GM23338 (cell line): ENCODE measurements at regions not wholly inside any gene's neighbourhood (a gene's known extent, or its start where the extent isn't known, plus 50 kb on each side); places are given as distances from the start of the nearest gene placed in this dataset.

Experiments used
- ATAC-seq: fragments of 200-7000 bp; cut with Tn5 transposase; 3 replicates; pipeline ENCODE4 v1.9.1; 2020
- DNase-seq: peaks from one replicate; pipeline ENCODE4 v3.0.0-alpha.2; 2015; ENCODE audit warnings: low spot score
- H2AFZ ChIP-seq: fragments of 200-600 bp; sonication (generic); 2 replicates; pipeline ENCODE4 v1.8.0; 2016; ENCODE audit warnings: antibody characterized with exemption, mild to moderate bottlenecking, moderate library complexity
- H3F3A ChIP-seq: fragments of 200-600 bp; sonication (generic); replicated peaks from 2 replicates; pipeline ENCODE4 v1.8.0; 2017; ENCODE audit warnings: antibody characterized with exemption, mixed run types, low read depth
- H3K27ac ChIP-seq: fragments of 200-600 bp; sonication (generic); 2 replicates; pipeline ENCODE4 v1.6.1; 2016; ENCODE audit warnings: low read depth
- H3K27me3 ChIP-seq: fragments of 200-600 bp; sonication (generic); 2 replicates; pipeline ENCODE4 v1.8.0; 2016; ENCODE audit warnings: mild to moderate bottlenecking, mixed run types, moderate library complexity; ENCODE audit not compliant: insufficient read depth
- H3K36me3 ChIP-seq: fragments of 200-600 bp; sonication (generic); 2 replicates; pipeline ENCODE4 v1.8.0; 2016; ENCODE audit warnings: mild to moderate bottlenecking; ENCODE audit not compliant: insufficient read depth
- H3K4me1 ChIP-seq: fragments of 200-600 bp; sonication (generic); 2 replicates; pipeline ENCODE4 v1.8.0; 2016; ENCODE audit warnings: mild to moderate bottlenecking, moderate library complexity; ENCODE audit not compliant: insufficient read depth
- H3K4me2 ChIP-seq: fragments of 200-600 bp; sonication (generic); 2 replicates; pipeline ENCODE4 v1.7.1; 2017; ENCODE audit warnings: mixed run types
- H3K4me3 ChIP-seq: fragments of 200-600 bp; sonication (generic); 2 replicates; pipeline ENCODE4 v1.6.1; 2016; ENCODE audit warnings: mixed run types
- H3K79me2 ChIP-seq: fragments of 200-600 bp; sonication (generic); replicated peaks from 2 replicates; pipeline ENCODE4 v1.8.0; 2017; ENCODE audit warnings: mild to moderate bottlenecking; ENCODE audit not compliant: insufficient read depth
- H3K9me2 ChIP-seq: fragments of 200-600 bp; sonication (generic); 2 replicates; pipeline ENCODE4 v1.8.0; 2017; ENCODE audit not compliant: insufficient read depth
- H4K20me1 ChIP-seq: fragments of 200-600 bp; sonication (generic); replicated peaks from 2 replicates; pipeline ENCODE4 v1.8.0; 2017; ENCODE audit warnings: mild to moderate bottlenecking; ENCODE audit not compliant: insufficient read depth
- H3K27ac Mint-ChIP-seq: 2 replicates; pipeline ENCODE4 v1.8.0; 2020; ENCODE audit warnings: inconsistent platforms, mild to moderate bottlenecking, moderate library complexity, mixed read lengths
- H3K27me3 Mint-ChIP-seq: 3 replicates; pipeline ENCODE4 v1.8.0; 2022; ENCODE audit warnings: low read depth, mild to moderate bottlenecking, moderate library complexity, mixed read lengths, inconsistent platforms; ENCODE audit not compliant: insufficient read depth, poor library complexity
- H3K36me3 Mint-ChIP-seq: 3 replicates; pipeline ENCODE4 v1.8.0; 2021; ENCODE audit warnings: low read depth, mild to moderate bottlenecking, inconsistent platforms, moderate library complexity, mixed read lengths
- H3K4me1 Mint-ChIP-seq: 3 replicates; pipeline ENCODE4 v1.8.0; 2020; ENCODE audit warnings: mild to moderate bottlenecking, inconsistent platforms, mixed read lengths
- H3K4me3 Mint-ChIP-seq: 3 replicates; pipeline ENCODE4 v1.8.0; 2021; ENCODE audit warnings: moderate library complexity, mild to moderate bottlenecking, inconsistent platforms, mixed read lengths
- H3K9me3 Mint-ChIP-seq: 3 replicates; pipeline ENCODE4 v1.8.0; 2020; ENCODE audit warnings: moderate library complexity, mild to moderate bottlenecking, inconsistent platforms, mixed read lengths
- CREB1 ChIP-seq: fragments of 250-450 bp; sonication (Bioruptor Pico); IDR thresholded peaks from 2 replicates; pipeline ENCODE4 v1.5.0; 2020; ENCODE audit warnings: low read depth, mild to moderate bottlenecking, moderate library complexity
- EZH2 ChIP-seq: fragments of 200-600 bp; sonication (generic); IDR thresholded peaks from one replicate; pipeline ENCODE4 v1.8.0; 2017; ENCODE audit warnings: antibody characterized with exemption, mild to moderate bottlenecking, low read depth; ENCODE audit not compliant: unreplicated experiment
- EZH2phosphoT487 ChIP-seq: fragments of 200-600 bp; sonication (generic); IDR thresholded peaks from one replicate; pipeline ENCODE4 v1.8.1; 2018; ENCODE audit warnings: antibody characterized with exemption; ENCODE audit not compliant: unreplicated experiment
- JUNB ChIP-seq: IDR thresholded peaks from one replicate; pipeline ENCODE4 v1.6.1; 2016; ENCODE audit warnings: antibody characterized with exemption; ENCODE audit not compliant: unreplicated experiment
- NANOG ChIP-seq: IDR thresholded peaks from 2 replicates; pipeline ENCODE4 v1.6.1; 2016; ENCODE audit warnings: antibody characterized with exemption, borderline replicate concordance
- POLR2AphosphoS5 ChIP-seq: IDR thresholded peaks from 2 replicates; pipeline ENCODE4 v1.6.1; 2016; ENCODE audit warnings: antibody characterized with exemption, low read depth
- STAT1 ChIP-seq: IDR thresholded peaks from one replicate; pipeline ENCODE4 v1.6.1; 2016; ENCODE audit warnings: antibody characterized with exemption; ENCODE audit not compliant: unreplicated experiment
- ZNF114 ChIP-seq: fragments of 250-450 bp; sonication (Bioruptor Pico); IDR thresholded peaks from 2 replicates; pipeline ENCODE4 v1.5.0; 2020; ENCODE audit warnings: mild to moderate bottlenecking, moderate library complexity
- ZNF331 ChIP-seq: fragments of 250-450 bp; sonication (Bioruptor Pico); IDR thresholded peaks from 2 replicates; pipeline ENCODE4 v1.5.0; 2020; ENCODE audit warnings: low read depth, mild to moderate bottlenecking, moderate library complexity
- TF ChIP-seq, protein P1 (sequence below): fragments of 250-450 bp; sonication (Bioruptor Pico); IDR thresholded peaks from 2 replicates; pipeline ENCODE4 v1.5.0; 2020; ENCODE audit warnings: mild to moderate bottlenecking, moderate library complexity
- TF ChIP-seq, protein P2 (sequence below), 2 experiments: fragments of 200-600 bp in 1 of 2; sonication (generic) in 1 of 2; conservative IDR thresholded peaks; 2 replicates each; pipeline versions ENCODE4 v1.5.1 to v1.6.1; 2016 to 2017; ENCODE audit warnings: antibody characterized with exemption in 2 of 2, low read depth in 2 of 2, mild to moderate bottlenecking in 2 of 2, moderate library complexity in 1 of 2
- TF ChIP-seq, protein P3 (sequence below): IDR thresholded peaks from 2 replicates; pipeline ENCODE4 v1.6.1; 2016; ENCODE audit warnings: antibody characterized with exemption

DNA sequence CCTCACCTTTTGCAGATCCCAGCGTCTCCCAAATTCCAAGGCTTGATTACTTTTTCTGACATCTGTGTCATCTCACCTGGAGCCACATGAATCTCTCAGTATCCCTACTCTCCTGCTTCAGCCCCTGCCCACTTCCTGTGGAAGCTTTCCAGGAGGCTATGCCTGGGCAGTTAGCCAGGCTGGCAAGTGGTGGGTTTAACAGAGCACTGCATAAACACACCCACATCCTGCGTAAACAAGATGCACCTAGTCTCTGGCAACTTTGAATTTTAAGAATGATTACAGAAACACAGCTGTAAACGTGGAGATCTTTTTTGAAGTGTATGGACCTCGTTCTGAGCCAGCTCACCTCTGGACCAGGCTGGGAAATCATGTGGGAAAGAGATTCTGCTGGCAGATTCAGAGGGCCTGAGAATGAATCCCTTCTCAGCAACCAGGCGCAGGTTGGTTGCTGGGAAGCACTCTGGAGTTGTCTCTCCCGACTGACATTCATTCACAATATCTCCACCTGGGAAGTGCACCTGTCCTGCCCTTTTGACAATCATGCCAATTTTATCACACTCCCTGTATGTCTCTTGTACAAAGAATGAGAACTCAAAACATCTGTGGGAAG lies 55.7 kb upstream of the FANCC start:
- ATAC-seq: no peak

DNA sequence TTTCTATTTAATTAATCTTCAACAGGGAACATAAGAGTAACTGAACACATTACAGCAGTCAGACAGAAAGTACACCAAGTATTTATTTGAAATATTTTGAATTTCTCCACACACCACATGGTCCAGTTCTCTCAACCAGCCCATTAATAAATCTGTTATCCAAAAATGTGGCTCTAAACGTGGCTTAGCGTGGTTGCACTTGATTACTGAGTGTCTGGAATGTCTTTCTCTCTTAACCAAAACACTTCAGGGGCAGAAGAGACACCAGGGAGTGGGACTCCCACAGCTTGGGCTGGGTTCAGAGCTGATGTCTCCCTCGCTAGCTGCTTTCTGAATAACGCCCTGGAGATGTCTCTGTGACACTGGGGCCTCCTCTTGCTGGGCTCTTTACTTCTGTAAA lies 52.6 kb upstream of the FANCC start:
- Mint-ChIP-seq H3K4me1 (peaks cover 24% of the 10 kb centered on the region), H3K4me3 (no peak overlapping the region), H3K27me3 (peaks cover 3% of the 10 kb centered on the region), H3K9me3 (peaks cover 5% of the 10 kb centered on the region; the same call in 2 of the 3 replicates), H3K36me3 (peaks cover 5% of the 10 kb centered on the region; the same call in 2 of the 3 replicates), H3K27ac (no peak overlapping the region)
- Histone ChIP-seq H3K4me1 (0 out of 2 replicates have a peak, but pooled peaks cover 6% of the 10 kb centered on the region), H3K9me2 (no peaks in the 10 kb centered on the region), H4K20me1 (no peaks in the 10 kb centered on the region), H3K27me3 (no peaks in the 10 kb centered on the region), H3K79me2 (no peaks in the 10 kb centered on the region), H2AFZ (no peak overlapping the region), H3K4me2 (no peak overlapping the region), H3K27ac (no peak overlapping the region), H3F3A (no peaks in the 10 kb centered on the region), H3K4me3 (no peak overlapping the region), H3K36me3 (no peaks in the 10 kb centered on the region)
- ATAC-seq (no peak), DNase-seq (no peak)
- TF ChIP-seq EZH2phosphoT487: no peak
- TF ChIP-seq ZNF331 (CRISPR knock-in tag): no peak
- TF ChIP-seq, protein P1, sequence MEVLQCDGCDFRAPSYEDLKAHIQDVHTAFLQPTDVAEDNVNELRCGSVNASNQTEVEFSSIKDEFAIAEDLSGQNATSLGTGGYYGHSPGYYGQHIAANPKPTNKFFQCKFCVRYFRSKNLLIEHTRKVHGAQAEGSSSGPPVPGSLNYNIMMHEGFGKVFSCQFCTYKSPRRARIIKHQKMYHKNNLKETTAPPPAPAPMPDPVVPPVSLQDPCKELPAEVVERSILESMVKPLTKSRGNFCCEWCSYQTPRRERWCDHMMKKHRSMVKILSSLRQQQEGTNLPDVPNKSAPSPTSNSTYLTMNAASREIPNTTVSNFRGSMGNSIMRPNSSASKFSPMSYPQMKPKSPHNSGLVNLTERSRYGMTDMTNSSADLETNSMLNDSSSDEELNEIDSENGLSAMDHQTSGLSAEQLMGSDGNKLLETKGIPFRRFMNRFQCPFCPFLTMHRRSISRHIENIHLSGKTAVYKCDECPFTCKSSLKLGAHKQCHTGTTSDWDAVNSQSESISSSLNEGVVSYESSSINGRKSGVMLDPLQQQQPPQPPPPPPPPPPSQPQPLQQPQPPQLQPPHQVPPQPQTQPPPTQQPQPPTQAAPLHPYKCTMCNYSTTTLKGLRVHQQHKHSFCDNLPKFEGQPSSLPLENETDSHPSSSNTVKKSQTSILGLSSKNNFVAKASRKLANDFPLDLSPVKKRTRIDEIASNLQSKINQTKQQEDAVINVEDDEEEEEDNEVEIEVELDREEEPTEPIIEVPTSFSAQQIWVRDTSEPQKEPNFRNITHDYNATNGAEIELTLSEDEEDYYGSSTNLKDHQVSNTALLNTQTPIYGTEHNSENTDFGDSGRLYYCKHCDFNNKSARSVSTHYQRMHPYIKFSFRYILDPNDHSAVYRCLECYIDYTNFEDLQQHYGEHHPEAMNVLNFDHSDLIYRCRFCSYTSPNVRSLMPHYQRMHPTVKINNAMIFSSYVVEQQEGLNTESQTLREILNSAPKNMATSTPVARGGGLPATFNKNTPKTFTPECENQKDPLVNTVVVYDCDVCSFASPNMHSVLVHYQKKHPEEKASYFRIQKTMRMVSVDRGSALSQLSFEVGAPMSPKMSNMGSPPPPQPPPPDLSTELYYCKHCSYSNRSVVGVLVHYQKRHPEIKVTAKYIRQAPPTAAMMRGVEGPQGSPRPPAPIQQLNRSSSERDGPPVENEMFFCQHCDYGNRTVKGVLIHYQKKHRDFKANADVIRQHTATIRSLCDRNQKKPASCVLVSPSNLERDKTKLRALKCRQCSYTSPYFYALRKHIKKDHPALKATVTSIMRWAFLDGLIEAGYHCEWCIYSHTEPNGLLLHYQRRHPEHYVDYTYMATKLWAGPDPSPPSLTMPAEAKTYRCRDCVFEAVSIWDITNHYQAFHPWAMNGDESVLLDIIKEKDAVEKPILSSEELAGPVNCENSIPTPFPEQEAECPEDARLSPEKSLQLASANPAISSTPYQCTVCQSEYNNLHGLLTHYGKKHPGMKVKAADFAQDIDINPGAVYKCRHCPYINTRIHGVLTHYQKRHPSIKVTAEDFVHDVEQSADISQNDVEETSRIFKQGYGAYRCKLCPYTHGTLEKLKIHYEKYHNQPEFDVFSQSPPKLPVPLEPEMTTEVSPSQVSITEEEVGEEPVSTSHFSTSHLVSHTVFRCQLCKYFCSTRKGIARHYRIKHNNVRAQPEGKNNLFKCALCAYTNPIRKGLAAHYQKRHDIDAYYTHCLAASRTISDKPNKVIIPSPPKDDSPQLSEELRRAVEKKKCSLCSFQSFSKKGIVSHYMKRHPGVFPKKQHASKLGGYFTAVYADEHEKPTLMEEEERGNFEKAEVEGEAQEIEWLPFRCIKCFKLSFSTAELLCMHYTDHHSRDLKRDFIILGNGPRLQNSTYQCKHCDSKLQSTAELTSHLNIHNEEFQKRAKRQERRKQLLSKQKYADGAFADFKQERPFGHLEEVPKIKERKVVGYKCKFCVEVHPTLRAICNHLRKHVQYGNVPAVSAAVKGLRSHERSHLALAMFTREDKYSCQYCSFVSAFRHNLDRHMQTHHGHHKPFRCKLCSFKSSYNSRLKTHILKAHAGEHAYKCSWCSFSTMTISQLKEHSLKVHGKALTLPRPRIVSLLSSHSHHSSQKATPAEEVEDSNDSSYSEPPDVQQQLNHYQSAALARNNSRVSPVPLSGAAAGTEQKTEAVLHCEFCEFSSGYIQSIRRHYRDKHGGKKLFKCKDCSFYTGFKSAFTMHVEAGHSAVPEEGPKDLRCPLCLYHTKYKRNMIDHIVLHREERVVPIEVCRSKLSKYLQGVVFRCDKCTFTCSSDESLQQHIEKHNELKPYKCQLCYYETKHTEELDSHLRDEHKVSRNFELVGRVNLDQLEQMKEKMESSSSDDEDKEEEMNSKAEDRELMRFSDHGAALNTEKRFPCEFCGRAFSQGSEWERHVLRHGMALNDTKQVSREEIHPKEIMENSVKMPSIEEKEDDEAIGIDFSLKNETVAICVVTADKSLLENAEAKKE (CRISPR knock-in tag): no peak
- no peak for TF ChIP-seq EZH2
- TF ChIP-seq, protein P2, sequence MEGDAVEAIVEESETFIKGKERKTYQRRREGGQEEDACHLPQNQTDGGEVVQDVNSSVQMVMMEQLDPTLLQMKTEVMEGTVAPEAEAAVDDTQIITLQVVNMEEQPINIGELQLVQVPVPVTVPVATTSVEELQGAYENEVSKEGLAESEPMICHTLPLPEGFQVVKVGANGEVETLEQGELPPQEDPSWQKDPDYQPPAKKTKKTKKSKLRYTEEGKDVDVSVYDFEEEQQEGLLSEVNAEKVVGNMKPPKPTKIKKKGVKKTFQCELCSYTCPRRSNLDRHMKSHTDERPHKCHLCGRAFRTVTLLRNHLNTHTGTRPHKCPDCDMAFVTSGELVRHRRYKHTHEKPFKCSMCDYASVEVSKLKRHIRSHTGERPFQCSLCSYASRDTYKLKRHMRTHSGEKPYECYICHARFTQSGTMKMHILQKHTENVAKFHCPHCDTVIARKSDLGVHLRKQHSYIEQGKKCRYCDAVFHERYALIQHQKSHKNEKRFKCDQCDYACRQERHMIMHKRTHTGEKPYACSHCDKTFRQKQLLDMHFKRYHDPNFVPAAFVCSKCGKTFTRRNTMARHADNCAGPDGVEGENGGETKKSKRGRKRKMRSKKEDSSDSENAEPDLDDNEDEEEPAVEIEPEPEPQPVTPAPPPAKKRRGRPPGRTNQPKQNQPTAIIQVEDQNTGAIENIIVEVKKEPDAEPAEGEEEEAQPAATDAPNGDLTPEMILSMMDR (conservative IDR thresholded peaks at IDR 0.05; ENCODE audit: low read depth in 2 of 2): no peak
- no peak for TF ChIP-seq NANOG
- TF ChIP-seq JUNB: no peak
- TF ChIP-seq STAT1: no peak
- TF ChIP-seq POLR2AphosphoS5: no peak

More for the DNA sequence above, 55.7 kb upstream of the FANCC start:
- Histone ChIP-seq H3K9me2 (no peaks in the 10 kb centered on the region), H2AFZ (peak overlapping the region; percentile 69; the same call in 1 of the 2 replicates), H3K4me3 (no peak overlapping the region), H3K4me1 (no peaks in the 10 kb centered on the region), H3K79me2 (no peaks in the 10 kb centered on the region), H4K20me1 (no peaks in the 10 kb centered on the region), H3K4me2 (no peak overlapping the region), H3K36me3 (no peaks in the 10 kb centered on the region), H3F3A (no peaks in the 10 kb centered on the region), H3K27ac (no peak overlapping the region), H3K27me3 (no peaks in the 10 kb centered on the region)
- Mint-ChIP-seq H3K4me1 (peaks cover 5% of the 10 kb centered on the region), H3K4me3 (no peak overlapping the region), H3K27me3 (no peaks in the 10 kb centered on the region), H3K27ac (no peak overlapping the region), H3K36me3 (peaks cover 5% of the 10 kb centered on the region; the same call in 2 of the 3 replicates), H3K9me3 (peaks cover 5% of the 10 kb centered on the region; the same call in 2 of the 3 replicates)
- no peak for DNase-seq
- TF ChIP-seq CREB1 (CRISPR knock-in tag): no peak
- no peak for TF ChIP-seq STAT1
- TF ChIP-seq, protein P3, sequence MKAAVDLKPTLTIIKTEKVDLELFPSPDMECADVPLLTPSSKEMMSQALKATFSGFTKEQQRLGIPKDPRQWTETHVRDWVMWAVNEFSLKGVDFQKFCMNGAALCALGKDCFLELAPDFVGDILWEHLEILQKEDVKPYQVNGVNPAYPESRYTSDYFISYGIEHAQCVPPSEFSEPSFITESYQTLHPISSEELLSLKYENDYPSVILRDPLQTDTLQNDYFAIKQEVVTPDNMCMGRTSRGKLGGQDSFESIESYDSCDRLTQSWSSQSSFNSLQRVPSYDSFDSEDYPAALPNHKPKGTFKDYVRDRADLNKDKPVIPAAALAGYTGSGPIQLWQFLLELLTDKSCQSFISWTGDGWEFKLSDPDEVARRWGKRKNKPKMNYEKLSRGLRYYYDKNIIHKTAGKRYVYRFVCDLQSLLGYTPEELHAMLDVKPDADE: no peak
- TF ChIP-seq POLR2AphosphoS5: no peak
- TF ChIP-seq ZNF114 (CRISPR knock-in tag): no peak
- TF ChIP-seq JUNB: no peak
